ENCODE measurements at regions not wholly inside any gene's neighbourhood (a gene's known extent, or its start where the extent isn't known, plus 50 kb on each side); places are given as distances from the start of the nearest gene placed in this dataset.

DNA sequence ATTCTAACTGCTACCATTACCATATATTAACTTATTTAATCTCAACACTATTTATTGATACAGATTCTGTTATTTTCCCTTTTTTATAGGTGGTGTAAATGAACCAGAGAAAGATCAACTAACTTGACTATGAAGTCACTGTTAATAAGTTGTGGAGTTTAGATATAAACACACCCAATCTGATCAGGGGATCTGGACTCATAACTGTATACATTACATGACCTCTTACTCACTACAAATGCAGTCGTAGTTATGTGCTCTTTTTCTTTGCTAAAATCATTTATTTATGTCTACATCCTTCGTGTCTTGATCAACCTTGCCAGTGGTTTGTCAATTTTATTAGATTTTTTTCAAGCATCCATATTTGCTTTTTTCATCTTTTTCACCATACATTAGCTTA, 614.8 kb upstream of the FAM241A start:
- DNase-seq: no peak

DNA sequence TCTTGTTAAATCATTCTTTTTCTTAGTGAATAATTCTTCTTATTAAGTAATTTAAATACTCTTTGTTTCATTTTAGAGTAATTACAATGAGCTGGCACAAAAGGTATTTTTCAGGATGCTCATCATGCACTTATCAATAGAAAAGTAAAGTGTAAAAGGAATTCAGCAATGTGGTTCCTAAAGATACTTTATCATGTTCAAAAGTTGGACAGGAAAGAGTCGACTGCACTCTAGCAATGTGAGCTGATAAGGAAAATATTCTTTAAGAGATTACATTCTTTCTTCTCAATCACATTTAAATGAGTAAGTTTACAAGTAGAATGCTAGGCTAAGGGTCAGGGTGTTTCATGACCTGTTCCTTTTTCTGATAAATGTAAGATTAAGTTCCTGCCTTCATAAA, 609.5 kb upstream of the FAM241A start:
- no peak for DNase-seq

DNA sequence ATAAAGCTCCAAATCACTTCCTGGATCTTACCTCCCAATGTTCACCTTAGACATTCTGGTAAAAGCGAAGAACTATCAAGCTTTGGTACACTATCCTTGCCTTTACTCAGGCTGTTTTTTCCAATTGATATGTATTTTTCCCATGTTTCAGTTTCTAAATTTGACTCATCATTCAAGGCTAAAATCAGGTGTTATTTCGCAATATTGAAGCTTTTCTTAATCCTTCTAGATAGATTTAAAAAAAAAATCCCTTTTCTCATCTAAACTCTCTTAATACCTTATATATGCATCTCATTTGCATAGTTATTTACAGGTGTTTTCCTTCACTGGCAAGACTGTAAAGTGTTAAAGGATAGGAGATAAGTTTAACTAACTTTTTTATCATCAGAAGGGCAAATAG, 608.1 kb upstream of the FAM241A start:
- no peak for DNase-seq

DNA sequence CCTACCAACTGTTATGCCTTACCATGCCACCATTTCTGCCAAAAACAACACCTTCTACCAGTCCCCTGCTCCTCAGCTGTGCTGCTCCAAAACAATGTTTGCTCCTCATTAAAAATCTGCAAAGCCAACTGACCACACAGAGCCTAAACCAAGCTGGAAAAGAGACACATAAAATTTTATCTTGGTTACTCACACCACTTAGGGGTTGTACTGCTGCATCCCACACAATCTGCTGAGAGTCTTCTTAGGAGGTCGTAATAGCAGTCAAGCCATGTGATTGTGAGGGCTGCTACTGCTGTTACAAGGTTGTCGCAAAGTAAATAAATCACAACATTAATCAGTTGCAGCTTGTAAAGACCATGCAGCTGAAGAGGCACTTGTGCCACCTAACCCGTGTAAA, 607.4 kb upstream of the FAM241A start:
- DNase-seq: no peak

DNA sequence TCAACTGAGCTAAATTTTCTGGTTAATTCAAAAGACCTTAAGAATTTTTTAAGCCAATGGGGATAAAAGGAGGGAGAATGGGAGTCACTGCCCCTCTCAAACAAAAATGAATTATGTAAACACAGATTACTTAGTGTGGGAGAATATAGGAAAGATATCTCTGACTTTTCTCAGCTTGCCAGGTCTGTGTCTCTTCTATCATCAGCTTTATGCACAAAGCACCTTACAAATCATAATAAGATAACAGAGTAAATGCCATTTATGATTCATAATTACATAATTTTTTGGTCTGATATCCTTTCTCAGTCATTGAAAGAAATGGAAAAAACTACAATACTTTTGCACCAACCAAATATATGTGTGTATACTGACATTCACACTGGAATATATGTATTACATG, 604.6 kb upstream of the FAM241A start:
- DNase-seq: no peak

DNA sequence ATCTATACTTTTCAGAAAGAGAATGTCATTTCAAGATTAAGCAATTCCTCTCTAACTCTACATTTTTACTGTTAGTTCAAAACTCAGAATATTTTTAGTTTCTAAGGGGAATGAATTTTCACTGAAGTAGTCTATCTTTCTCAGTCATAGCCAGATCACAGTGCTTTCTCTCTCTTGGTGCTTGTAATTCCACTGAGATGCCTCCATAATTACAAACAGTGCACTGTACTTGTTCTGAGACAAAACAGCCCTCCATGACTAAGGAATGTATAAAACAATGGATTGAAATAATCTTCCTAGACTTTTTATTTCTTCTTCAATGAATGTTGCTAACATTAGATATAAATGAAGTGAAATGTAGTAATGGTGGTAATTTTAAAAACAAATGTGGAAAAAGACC, 603.2 kb upstream of the FAM241A start:
- DNase-seq: no peak

DNA sequence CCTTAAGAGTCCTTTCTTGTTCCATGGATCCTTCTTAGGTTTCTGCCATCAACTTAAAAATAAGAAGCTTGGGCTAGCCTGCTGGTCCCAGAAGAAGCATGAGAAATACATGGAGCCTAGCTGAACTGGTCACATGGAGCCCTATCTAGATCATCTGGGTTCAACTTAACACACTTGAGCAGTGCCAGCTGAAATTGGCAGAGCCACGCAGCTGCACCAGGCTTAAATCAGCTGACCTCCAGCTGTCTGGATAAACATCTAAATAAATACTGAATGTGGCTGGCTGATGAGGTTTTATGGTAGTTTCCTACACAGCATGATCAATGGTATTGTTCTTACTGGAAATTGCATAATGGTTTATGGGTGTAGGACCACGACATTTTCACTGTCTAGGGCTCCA, 598.4 kb upstream of the FAM241A start:
- DNase-seq: no peak

DNA sequence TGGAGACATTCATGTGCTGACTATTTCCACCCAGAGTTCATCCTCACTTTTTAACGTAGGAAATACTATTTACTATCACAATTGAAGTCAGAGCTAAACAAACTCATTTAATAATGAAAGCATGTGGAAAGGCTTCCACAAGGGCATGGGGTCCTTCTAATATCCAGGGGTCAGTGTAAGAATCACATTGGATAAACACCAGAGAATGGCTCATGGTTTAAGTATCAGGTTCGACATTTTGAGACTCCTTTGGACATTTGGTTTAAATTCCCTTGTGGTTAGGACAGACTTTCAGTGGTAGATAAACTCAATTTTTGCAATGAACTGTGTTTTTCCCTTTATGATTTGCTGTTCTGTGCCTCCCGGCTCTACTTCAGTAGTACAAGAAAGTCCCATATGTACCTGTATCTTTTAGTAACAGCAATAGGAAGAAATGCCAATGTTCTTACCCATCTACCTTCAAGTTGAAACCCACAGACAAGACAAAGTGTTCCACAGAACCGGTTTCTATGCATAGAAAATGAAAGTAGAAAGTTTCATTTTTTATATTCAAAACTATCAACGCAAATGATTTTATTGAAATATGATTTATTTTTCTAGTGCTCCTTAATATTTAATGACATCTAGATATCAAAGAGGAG, 589.0 kb upstream of the FAM241A start:
- DNase-seq: no peak

DNA sequence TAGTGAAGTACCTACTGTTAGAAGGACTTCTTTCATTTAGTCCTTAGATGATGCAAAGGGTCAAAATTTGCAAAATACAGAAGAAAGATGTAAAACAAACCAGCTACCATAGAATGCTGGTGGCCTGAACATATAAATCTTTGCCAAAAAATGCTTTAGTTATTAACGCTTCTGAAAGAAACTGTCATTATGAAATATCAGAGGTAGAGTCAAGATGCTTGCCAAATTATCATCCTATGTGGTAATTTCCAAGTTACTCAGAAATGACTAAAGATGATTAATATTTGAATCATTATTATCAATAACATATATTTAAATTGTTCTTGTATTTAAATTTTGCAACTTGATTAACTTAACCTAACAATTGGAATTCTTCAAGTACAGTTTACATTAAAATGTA, 588.4 kb upstream of the FAM241A start:
- DNase-seq: no peak

DNA sequence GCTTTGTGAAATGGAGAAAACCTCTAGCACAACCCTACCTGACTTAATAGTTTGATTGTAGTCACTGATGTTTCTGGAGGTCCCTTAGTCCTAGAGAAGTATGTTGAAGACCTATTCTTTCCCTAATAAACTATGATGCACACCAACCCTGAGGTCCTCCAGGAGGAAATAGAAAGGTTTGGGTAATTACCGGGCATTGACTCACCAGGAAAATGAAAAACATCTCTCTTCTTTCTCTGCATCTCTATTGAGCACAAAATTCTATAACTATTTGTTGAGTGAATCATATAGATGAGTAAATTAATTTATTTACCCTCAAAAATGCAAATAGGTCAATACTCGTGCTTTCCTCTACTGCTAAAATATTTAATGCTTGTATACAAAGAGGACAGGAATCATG, 582.4 kb upstream of the FAM241A start:
- DNase-seq: no peak

DNA sequence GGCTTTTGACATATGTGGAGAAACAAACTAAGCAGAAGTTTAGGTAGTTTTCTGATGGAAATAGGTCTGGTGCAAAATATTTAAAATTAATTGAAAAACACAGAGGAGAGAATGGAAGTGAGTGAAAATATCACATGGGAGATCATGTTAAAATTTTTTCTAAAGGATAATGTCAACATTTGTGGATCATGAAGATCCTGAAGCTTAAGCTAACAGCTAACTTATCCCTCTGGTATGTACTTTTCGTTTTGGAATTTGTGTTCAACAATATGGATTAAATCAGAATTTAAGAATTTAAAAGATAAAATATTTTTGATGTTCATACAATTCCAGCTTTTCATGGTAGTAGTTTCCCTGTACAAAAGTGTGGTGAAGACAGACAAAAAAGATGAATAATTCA, 572.8 kb upstream of the FAM241A start:
- no peak for DNase-seq

DNA sequence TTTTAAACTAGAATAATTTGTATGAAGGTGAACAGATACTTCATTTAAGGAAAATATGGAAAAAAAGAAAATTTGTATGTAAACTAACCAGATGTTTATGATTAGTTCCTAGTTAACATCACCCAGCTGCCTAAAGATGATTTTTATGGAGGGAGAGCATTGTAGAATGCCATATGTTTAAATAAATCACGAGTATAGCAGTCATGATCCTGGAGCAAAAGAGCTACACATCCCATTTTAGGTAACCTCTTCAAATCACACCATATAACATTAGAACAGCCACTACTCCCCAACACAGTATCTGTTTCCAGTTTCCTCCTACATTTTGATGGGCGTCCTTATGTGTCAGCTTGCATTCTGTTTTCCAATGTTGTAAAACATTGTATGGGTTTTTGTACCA, 571.9 kb upstream of the FAM241A start:
- DNase-seq: no peak

DNA sequence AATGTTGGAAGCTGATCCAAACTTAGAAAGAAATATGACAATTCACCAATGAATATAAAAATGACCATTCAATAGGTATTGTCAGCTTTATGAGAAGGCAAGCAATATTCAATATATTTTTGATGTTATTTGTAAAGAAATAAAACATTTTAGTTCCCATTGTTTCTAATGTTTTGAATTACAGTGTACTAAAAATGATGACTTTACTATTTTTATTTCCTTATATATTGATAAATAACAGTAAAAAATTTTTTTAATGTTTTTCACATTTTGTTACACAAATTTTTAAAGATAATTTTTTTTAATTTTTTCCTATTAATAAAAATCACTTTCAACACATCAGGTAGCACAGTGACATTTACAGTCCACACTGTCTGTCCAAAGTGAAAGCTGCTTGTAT, 565.5 kb upstream of the FAM241A start:
- DNase-seq: no peak

DNA sequence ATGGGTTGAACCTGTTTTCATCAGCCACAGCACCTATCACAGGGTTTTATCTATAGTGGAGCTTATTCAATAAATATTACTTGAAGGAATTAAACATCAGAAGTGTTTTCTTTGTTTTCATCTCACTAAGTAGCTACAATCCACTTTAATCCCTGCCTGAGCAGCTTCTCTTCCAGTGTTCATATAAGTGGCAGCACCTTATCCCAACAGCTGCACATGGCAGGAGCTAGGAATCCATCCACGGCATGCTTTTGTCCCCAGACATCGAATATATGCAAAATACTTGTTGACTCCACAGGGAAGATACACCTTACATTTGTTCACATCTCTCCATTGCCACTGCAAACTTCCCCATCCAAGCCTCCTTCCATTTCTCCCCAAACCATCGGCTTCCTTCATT, 549.8 kb upstream of the FAM241A start:
- DNase-seq: no peak

DNA sequence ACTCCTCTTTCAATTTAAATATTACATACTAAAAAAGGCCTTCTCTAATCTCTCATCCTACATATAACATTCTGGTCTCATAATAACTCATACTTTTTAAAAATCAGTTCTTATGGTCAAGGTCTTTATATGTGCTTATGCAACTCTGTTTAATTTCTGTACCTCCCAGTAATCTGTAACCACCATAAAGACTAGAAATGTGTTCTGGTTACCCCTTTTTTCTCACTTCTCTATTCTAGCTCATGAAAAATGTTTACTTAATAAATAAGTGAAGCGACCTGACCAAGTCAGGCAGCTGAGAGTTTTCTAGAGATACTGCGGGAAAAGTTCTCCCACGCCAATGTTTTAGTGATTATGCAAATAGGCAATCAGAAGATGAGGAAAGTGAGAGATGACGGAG, 548.8 kb upstream of the FAM241A start:
- no peak for DNase-seq

DNA sequence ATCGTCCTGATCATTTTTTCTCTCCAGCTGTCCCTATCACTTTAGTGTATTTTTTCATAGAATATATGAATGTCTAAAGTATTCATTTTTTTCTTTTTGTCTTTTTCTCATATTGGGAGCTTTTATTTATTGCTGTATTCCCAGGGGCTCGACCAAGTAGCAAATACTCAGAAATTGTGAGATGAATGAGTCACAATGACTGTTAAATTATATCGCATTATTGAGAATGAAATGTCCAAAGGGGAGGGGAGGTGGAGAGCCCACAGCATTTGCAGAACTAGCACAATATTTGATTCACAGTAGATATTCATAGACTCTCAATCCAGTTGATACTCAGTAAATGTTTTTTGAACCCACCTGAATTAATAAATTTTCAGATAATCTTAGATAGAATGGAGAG, 543.6 kb upstream of the FAM241A start:
- DNase-seq: no peak

DNA sequence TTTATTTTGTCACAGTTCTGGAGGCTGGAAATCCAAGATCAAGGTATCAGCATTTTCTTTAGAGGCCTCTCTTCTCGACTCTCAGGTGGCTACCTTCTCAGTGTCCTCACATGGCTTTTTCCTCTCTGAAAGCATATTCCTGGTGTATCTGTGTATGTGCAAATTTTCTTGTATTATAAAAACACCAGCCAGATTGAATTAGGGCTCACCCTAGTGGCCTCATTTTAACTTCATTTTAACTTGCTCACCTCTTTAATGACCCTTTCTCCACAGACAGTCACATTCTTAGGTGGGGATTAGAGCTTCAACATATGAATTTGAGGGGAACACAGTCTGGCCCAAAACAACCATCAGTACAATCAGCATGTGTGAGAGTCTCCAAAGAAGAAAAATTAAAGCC, 542.4 kb upstream of the FAM241A start:
- peak; percentile 0 for DNase-seq

DNA sequence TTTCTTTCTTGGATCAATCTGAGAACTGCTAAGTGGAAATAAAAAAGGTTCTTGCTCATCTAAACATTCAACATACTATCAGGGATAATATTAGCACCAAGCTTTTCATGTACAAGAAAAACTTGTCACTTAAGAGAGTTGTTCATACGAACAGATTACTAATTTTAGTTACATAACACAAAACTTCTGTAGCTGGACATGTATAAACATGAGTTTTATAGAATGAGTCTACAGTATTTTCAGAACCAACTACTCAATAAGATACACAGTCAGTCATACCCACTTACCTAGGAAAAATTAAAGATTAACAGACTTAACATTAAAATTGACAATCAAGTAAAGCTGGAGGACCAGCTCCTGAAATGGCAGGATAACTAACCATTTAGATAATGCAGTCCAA, 540.1 kb upstream of the FAM241A start:
- DNase-seq: no peak

DNA sequence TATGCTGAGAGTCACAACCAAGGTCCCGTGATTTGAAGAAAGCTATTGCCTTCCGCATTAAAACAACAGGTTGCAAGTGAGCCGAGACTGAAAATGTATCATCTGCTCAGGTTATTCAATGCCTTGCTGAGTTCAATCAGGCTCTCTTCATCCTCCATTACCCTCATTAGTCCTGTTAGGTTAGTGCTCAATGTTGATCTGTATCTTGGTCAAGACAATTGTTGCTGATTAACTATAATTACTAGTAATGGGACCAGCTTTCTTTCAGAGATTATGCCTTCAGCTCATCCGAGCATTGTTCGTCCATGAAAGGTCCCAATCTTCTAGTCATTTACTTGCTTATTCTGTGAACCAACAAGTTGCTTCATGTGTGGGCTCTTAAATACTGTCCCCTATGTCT, 534.6 kb upstream of the FAM241A start:
- DNase-seq: no peak

DNA sequence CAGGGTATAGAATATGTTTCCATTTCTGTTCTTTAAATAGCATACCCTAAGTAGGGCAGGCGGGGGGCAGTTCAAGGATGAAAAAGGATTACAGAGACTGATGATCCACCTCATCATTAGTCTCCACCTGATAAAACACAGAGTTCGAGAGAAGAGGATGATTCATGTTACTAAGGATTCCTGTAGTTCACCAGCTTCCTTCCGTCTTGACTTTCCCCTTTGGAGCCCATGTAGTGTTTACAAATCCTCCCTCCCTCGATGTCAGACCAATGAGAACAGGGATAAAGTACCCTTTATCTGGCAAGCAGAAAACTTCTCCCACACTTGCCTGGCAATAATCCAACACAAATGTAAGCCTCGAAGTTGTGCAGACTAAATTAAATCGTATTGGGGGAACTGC, 526.3 kb upstream of the FAM241A start:
- no peak for DNase-seq

DNA sequence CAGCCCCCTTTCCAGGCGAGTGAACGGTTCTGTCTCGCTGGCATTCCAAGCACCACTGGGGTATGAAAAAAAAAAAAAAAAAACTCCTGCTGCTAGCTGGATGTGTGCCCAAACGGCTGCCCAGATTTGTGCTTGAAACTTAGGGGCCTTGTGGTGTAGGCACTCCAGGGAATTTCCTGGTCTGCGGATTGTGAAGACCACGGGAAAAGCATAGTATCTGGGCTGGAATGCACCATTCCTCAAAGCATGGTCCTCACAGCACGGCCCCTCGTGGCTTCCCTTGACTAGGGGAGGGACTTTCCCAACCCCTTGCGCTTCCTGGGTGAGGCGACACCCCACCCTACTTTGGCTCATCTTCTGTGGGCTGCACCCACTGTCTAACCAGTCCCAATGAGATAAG, 516.8 kb upstream of the FAM241A start:
- no peak for DNase-seq

DNA sequence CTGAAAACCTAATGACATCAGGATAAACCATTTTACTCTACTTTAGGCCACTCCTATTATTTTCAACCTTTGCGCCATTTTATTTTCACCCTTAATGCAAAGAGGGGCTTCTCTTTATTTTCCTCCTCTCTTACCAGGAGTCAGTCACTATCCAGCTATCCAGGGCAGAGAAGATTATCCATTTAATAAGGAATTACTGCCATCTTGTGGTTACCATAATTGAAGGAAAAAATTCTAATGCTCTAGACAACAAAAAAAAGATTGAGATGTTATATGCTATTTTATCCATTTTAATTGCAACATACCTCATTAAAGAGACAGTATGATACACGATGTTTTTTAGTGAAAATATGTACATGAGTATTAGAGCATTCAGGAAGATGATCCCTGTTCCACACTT, 514.5 kb upstream of the FAM241A start:
- peak; percentile 17 for DNase-seq

DNA sequence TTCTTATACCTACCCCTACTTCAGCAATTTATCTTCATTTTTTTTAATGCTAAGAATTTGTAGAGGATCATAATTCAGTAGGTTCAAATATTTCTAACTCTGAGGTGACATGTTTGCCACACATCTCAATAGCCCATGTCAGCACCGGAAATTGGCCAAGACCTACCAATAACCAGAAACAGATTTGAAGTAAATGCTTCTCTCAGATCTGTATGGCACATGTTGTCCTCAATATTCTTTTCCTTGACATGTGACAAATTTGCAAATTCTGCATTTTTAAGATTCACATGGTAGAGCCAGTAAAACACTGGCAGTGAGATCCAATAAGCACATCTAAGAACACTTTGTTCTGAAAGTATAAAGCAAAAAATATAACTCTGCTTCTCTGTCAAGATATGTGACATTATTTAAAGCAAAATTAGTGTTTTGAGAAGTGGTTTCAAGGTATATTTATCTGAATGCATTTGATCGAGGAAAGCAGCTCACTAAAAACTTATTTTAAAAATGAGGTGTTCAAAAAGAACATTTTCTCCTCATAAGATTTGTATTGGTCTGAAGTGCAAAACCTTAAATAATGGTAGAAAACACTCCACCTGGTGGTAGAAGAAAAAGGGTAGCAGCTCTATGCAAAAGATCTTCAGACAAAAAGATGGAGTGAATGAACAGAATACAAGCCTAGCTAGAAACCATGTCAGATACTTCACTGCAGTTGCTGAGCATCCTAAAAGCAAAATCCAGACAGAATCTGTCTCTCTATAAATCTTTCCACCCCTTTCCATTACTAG, 513.8 kb upstream of the FAM241A start:
- no peak for DNase-seq

DNA sequence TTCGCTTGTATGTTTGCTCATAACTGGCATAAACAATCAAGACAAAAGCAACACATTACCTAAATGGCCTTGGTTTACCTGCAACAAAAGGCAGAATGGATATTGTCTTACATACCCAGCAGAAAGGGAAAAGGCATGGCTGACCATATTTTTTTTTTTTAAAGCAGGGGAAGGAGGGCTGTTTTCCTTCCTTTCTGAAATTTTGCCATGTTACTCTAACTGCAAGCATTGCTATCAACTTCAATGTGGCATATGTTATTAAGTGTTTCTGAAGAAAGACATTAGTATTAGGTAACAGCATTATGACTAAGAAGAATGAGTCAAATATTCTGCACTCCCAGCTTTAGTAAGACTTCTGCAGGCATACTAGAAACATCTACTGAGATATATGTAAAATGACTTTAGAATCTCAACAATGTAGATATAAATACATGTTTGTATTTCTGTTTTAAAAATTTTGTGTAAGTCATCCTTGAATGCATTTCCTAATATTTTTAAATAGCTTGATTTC, 512.6 kb upstream of the FAM241A start:
- DNase-seq: no peak
